ENCODE measurements at regions not wholly inside any gene's neighbourhood (a gene's known extent, or its start where the extent isn't known, plus 50 kb on each side); places are given as distances from the start of the nearest gene placed in this dataset.

- no peak for TF ChIP-seq CTCF (IDR thresholded peaks at IDR 0.05)
- TF ChIP-seq POLR2A (IDR thresholded peaks at IDR 0.05), result no peak
Measured at GRCh38 chr16:5575646-5576245, 478.2 kb upstream of the EEF2KMT start.

Measured in vagina (tissue), 2 donors.